ENCODE measurements at regions not wholly inside any gene's neighbourhood (a gene's known extent, or its start where the extent isn't known, plus 50 kb on each side); places are given as distances from the start of the nearest gene placed in this dataset.

DNA sequence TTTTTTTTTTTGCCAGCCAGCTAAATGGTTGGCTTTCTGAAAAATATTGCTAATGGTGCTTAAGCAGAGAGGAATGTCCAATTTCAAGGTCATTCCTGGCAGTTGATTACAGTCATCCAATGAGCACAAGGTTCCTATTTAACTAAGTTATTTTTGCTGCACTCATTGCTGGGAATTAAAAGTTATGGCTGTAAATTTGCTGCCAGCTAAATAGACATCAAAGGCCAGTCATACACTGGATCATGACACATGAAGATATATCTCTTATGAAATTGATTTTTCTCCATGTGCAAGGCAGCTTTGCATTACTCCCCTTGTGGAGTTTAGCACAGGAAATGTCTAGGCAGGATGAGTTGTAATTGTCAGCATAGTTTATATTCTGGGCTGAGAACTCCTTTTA is 1898.4 kb upstream of the CELF4 start:
- TF ChIP-seq, protein P1, sequence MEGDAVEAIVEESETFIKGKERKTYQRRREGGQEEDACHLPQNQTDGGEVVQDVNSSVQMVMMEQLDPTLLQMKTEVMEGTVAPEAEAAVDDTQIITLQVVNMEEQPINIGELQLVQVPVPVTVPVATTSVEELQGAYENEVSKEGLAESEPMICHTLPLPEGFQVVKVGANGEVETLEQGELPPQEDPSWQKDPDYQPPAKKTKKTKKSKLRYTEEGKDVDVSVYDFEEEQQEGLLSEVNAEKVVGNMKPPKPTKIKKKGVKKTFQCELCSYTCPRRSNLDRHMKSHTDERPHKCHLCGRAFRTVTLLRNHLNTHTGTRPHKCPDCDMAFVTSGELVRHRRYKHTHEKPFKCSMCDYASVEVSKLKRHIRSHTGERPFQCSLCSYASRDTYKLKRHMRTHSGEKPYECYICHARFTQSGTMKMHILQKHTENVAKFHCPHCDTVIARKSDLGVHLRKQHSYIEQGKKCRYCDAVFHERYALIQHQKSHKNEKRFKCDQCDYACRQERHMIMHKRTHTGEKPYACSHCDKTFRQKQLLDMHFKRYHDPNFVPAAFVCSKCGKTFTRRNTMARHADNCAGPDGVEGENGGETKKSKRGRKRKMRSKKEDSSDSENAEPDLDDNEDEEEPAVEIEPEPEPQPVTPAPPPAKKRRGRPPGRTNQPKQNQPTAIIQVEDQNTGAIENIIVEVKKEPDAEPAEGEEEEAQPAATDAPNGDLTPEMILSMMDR (IDR thresholded peaks at IDR 0.05; ENCODE audit: low read depth, low read length) = no peak
- no peak overlapping the region for H3K4me3 ChIP-seq (replicated peaks in 1 of 2; ENCODE audit: low read depth in 2 of 2, low read length in 2 of 2)
- DNase-seq (ENCODE audit: low read depth in 2 of 2) = peak in 1 of 2 donors; percentile 24

DNA sequence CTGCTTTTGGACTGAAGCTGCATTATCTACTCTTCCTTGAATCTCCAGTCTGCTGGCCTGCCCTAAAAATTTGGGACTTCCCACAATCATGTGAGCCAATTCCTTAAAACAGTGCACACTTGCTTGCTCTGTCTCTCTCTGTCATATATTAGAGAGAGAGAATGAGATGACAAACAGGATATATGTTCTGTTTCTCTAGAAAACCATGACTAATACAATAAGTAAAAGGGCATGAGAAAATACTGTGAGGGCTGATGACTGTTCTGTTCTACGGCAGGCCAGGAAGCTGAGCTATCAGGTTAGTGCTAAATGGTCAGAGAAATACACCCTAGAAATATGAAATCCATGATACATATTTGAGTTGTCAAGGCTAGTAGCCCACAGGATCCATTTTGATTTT is 1896.8 kb upstream of the CELF4 start:
- DNase-seq (ENCODE audit: low read depth in 2 of 2) = peak; percentile 45 to 75
- H3K4me3 ChIP-seq (replicated peaks in 1 of 2; ENCODE audit: low read depth in 2 of 2, low read length in 2 of 2) = no peak overlapping the region
- TF ChIP-seq, protein P1 (IDR thresholded peaks at IDR 0.05; ENCODE audit: low read depth, low read length) = no peak

DNA sequence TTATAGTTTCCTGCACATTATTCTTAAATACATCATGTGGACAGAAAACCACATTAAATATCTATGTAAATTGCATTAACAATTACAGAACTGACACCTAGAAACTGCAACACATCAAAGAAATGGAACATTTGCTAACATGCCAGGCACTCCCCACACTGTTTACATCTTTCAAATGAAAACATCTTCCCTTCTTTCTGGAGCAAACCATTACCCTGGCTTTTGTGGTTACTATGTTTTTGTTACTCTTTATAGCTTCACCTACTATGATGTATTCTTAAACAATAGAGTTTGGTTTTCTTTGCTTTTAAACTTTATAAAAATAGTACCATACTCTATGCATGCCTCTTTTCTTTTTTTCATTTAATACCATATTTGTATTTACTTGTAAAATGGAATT is 1894.5 kb upstream of the CELF4 start:
- TF ChIP-seq, protein P1 (IDR thresholded peaks at IDR 0.05; ENCODE audit: low read depth, low read length) = no peak
- DNase-seq (ENCODE audit: low read depth in 2 of 2) = no peak
- no peak overlapping the region for H3K4me3 ChIP-seq (replicated peaks in 1 of 2; ENCODE audit: low read depth in 2 of 2, low read length in 2 of 2)

GRCh38 chr18:39455285-39455684 is 1889.7 kb upstream of the CELF4 start:
- no peak overlapping the region for H3K4me3 ChIP-seq (replicated peaks in 1 of 2; ENCODE audit: low read depth in 2 of 2, low read length in 2 of 2)
- peak; percentile 71 to 76 for DNase-seq (ENCODE audit: low read depth in 2 of 2)
- TF ChIP-seq, protein P1 (IDR thresholded peaks at IDR 0.05; ENCODE audit: low read depth, low read length) = no peak

DNA sequence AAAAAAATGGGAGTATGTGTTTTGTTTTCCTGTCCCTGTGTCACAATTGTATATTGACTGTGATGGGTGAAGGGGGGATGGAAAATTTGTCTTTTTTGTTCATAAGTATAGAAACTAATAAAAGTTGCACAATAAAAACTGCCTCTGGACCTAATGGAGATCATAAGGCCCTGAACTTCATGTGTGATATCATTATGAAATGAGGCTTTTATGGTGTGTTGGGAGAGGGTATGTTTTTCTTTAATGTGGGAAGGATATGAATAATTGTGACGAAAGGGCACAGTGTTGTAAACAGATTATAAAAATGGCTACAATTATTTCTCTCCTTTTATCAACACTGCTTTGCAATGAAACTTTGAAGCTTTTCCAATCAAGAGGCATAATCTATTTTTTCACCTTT is 1889.3 kb upstream of the CELF4 start:
- no peak for DNase-seq (ENCODE audit: low read depth in 2 of 2)
- TF ChIP-seq, protein P1 (IDR thresholded peaks at IDR 0.05; ENCODE audit: low read depth, low read length) = no peak
- no peak overlapping the region for H3K4me3 ChIP-seq (replicated peaks in 1 of 2; ENCODE audit: low read depth in 2 of 2, low read length in 2 of 2)

DNA sequence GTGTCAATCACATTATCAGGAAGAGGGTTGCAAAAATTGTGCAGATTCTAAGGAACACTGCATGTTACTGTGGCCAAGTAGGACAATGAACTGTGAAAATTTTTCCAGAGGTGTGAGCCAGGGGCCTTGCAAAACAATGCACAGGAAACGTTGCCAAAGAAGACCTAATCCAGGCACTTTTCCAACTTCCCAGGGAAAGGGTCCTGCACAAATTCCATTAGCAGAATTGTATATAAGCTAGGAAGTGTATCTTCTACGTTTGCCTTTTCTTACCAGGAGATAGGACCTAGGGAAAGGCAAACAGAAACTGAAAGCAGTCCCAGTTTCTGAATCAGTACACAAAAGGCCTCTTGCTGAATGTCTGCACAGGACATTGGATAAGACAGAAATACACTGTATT is 1888.3 kb upstream of the CELF4 start:
- TF ChIP-seq, protein P1 (IDR thresholded peaks at IDR 0.05; ENCODE audit: low read depth, low read length) = no peak
- DNase-seq (ENCODE audit: low read depth in 2 of 2) = peak; percentile 63 to 94
- no peak overlapping the region for H3K4me3 ChIP-seq (replicated peaks in 1 of 2; ENCODE audit: low read depth in 2 of 2, low read length in 2 of 2)

- TF ChIP-seq, protein P1 (IDR thresholded peaks at IDR 0.05; ENCODE audit: low read depth, low read length) = no peak
- DNase-seq (ENCODE audit: low read depth in 2 of 2) = no peak
- no peak overlapping the region for H3K4me3 ChIP-seq (replicated peaks in 1 of 2; ENCODE audit: low read depth in 2 of 2, low read length in 2 of 2)
Measured at GRCh38 chr18:39453356-39453755, 1887.8 kb upstream of the CELF4 start.
